IPS DF 6.9 (cell line): ENCODE measurements at regions not wholly inside any gene's neighbourhood (a gene's known extent, or its start where the extent isn't known, plus 50 kb on each side); places are given as distances from the start of the nearest gene placed in this dataset.

Source experiments
- DNase-seq: peaks from one replicate; pipeline ENCODE4 v3.0.0-alpha.2; 2013; ENCODE audit warnings: low read depth, low spot score
- H3K27ac ChIP-seq: one replicate; pipeline ENCODE4 v1.5.1; 2013; ENCODE audit warnings: low read length, control low read depth
- H3K27me3 ChIP-seq: 2 replicates; pipeline ENCODE4 v1.6.1; 2013; ENCODE audit warnings: mild to moderate bottlenecking, low read length; ENCODE audit not compliant: control insufficient read depth, insufficient read depth
- H3K36me3 ChIP-seq: 2 replicates; pipeline ENCODE4 v1.6.1; 2013; ENCODE audit warnings: low read length; ENCODE audit not compliant: control insufficient read depth, insufficient read depth
- H3K4me1 ChIP-seq: 2 replicates; pipeline ENCODE4 v1.6.1; 2013; ENCODE audit warnings: low read length; ENCODE audit not compliant: control insufficient read depth, insufficient read depth
- H3K4me3 ChIP-seq: 2 replicates; pipeline ENCODE4 v1.5.1; 2013; ENCODE audit warnings: mild to moderate bottlenecking, low read length
- H3K9me3 ChIP-seq: 2 replicates; pipeline ENCODE4 v1.6.1; 2013; ENCODE audit warnings: low read length, inconsistent platforms; ENCODE audit not compliant: control insufficient read depth, insufficient read depth
- WGBS: extraction: QIAGEN DNeasy Blood & Tissue Kit; methylation state at CpG from one replicate; pipeline ENCODE4 v1.1.7; 2013; ENCODE audit warnings: mixed read lengths, missing lambda C conversion rate; ENCODE audit not compliant: insufficient read length, insufficient coverage; 5-methylcytosine and 5-hydroxymethylcytosine counted together

DNA sequence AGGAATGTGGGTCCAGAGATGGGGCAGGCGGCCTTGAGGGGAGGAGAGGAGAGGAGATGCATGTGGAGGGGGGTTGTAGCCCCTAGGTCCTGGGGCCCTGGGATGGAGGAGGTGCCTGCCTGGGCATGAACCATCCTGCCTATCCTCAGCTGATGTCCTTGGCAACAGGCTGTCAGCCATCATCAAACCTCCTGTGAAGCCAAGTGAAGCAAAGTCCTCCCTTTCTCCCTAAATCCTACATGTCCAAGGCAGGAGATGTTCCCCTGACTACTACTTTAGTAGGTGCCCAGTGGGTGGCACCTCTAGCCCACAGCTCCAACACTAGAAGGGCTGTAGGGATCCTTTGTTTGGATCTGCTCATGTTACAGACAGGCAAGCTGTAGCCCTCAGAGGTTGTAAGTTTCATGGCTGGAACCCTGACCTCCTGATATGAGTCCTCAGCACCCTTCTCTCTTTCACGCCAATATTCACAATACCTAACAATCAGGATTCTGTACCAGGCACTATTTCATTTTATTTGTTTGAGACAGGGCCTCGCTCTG, 66.6 kb upstream of the SYPL1 start:
- Histone ChIP-seq H3K4me1 (peaks cover 2% of the 10 kb centered on the region; the same call in 1 of the 2 replicates), H3K27me3 (no peaks in the 10 kb centered on the region), H3K4me3 (no peak overlapping the region), H3K27ac (no peak overlapping the region), H3K36me3 (no peaks in the 10 kb centered on the region), H3K9me3 (no peaks in the 10 kb centered on the region)
- no CpG with 5 or more reads among the region's 3 CpGs for WGBS
- DNase-seq, result no peak

DNA sequence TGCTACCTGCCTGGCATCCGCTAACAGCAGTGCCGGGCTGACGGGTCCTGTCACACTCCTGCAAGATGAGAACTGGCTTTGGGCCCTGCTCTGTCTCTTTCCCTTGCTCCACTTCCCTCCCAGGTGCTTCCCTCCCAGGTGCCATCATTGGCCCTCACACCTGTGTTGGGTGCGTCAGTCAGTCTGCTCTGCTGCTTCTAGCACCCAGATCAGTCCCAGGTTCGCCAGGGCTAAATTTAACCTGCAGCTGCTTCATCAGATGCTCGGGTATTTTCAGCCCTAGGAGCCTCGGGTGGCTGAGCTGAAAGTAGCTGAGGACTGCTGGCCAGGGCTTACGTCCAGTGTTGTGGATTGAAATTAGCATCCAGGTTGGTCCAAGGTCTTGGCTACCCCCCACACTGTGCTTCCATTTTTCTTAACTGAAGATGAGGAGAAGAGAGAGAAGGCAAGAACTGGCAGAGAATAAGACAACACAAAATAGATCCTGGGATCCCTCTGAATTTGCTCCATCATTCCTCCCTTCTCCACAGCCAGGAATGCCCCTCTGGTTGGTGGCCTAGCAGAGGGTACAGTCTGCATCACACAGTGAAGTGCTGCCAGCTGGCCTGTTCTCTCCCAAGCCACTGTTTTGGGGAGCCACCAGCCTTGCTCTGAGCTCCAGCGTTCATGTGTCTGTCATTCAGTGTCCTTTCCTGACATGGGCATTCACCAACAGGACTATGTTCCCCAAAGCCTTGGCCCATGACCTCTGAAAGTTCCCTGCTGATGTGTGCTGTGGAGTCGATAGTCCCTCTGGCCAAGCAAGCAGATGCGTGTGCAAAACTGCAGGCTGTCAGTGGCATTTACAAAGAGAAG, 65.9 kb upstream of the SYPL1 start:
- Histone ChIP-seq H3K27ac (no peak overlapping the region), H3K4me3 (no peak overlapping the region), H3K27me3 (no peaks in the 10 kb centered on the region), H3K9me3 (no peaks in the 10 kb centered on the region), H3K36me3 (no peaks in the 10 kb centered on the region), H3K4me1 (peaks cover 2% of the 10 kb centered on the region; the same call in 1 of the 2 replicates)
- WGBS, result no CpG with 5 or more reads among the region's 11 CpGs
- no peak for DNase-seq

DNA sequence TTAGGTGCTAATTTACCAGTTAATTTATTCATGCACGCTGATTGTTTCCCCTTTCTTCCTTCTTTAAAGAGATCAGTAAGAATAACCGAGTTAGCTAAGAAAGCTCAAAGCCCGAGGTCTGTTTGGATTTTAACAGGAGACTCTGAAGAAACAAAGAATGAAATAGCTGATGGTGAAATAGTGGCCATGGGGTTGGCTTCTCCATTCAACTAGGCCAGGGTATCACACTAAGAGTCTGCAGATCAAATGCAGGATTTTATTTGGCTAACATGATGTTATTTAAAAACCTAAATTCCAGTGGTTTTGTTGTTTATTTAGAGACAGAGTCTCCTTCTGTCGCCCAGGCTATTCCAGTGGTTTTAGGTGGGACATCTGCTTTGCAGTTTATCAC, 65.2 kb upstream of the SYPL1 start:
- DNase-seq, result no peak
- WGBS, result no CpG with 5 or more reads among the region's 4 CpGs
- no peak overlapping the region for H3K27ac ChIP-seq
- H3K4me3 ChIP-seq, result no peak overlapping the region
- no peaks in the 10 kb centered on the region for H3K9me3 ChIP-seq
- no peaks in the 10 kb centered on the region for H3K27me3 ChIP-seq
- no peaks in the 10 kb centered on the region for H3K36me3 ChIP-seq
- peaks cover 2% of the 10 kb centered on the region; the same call in 1 of the 2 replicates for H3K4me1 ChIP-seq

DNA sequence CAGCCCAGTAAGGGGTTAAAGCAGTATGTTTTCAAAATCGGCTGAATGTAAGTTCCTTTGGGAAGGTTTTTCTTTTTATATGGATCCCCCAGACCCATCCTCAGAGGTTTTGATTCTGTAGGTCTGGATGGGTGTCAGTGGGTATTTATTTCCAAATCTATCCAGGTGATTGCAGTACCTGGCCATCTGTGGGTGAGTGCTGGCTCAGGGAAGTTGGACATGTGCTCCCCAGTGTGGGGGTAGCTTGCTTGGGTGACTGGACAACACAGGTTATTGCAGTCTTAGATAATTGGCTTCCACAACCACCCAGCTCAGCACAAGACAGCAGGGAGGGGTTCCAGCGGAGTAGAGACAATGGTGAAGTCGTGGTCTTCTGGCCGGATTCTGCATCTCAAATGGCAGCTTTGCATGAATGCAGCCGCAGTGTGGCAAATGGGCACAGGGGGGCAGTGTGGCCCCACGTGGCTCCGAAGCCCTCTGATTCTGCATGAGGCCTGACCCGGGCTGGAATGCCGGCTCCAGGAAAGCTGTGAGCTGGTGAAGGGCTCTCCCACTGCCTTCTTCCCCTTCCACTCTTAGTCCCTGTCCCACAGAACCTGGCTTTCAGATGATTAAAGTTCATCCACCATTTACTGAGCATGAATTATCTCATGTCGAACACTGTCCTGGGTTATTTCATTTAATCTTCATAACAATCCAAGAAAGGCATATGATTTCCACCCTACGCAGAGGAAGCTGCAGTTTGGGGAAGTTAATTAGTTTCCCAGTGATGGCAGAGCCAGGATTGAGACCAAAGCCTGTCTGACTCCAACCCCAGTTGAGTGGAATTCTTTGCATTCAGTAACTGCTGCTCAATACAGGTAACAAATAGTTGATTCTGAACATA, 64.5 kb upstream of the SYPL1 start:
- no CpG with 5 or more reads among the region's 11 CpGs for WGBS

DNA sequence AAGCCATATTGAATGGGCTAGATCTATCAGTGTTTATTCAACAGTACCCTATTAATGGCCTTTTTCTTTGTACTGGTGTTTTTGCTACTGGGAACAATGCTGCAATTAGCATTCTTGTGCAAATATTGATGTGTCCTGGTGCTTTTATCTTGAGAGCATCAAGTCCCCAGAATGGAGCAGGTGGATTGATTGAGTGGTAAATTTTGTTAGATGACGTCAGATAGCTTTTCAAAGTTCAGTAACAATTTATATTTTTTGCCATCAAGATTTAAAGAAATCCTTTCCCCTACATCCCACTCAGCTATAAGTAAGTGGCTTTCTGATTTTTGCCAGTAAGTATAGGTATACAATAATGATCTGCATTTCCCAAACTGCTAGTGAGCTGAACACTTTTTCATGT, 63.4 kb upstream of the SYPL1 start:
- peaks cover 2% of the 10 kb centered on the region; the same call in 1 of the 2 replicates for H3K4me1 ChIP-seq
- no peaks in the 10 kb centered on the region for H3K9me3 ChIP-seq
- no CpG with 5 or more reads among the region's 1 CpG for WGBS
- H3K36me3 ChIP-seq, result no peaks in the 10 kb centered on the region
- no peak overlapping the region for H3K4me3 ChIP-seq
- 0 out of 2 replicates have a peak, but pooled peaks cover 2% of the 10 kb centered on the region for H3K27me3 ChIP-seq
- DNase-seq, result no peak
- no peak overlapping the region for H3K27ac ChIP-seq

More for the DNA sequence above, 64.5 kb upstream of the SYPL1 start:
- H3K4me3 ChIP-seq, result no peak overlapping the region
- no peaks in the 10 kb centered on the region for H3K27me3 ChIP-seq
- H3K36me3 ChIP-seq, result no peaks in the 10 kb centered on the region
- H3K27ac ChIP-seq, result no peak overlapping the region
- no peaks in the 10 kb centered on the region for H3K9me3 ChIP-seq
- H3K4me1 ChIP-seq, result peaks cover 2% of the 10 kb centered on the region; the same call in 1 of the 2 replicates
- DNase-seq, result peak; percentile 89

DNA sequence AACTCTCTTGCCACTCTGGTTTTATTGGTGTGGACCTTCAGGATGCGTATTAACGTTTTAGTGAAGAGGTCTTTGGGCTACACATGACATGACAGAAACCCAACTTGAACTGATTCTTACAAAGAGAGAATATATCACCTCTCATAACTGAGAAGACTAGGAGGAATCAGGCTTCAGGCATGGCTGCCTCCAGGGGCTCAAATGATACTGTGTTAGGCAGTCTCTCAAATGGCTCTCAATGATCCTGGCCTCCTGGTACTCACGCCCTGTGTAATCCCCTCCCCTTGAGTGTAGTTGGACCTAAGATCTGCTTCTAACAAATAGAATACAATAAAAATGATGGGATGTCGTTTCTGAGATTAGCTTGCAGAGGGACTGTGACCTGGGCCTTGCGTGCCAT, 58.5 kb upstream of the SYPL1 start:
- no peak overlapping the region for H3K27ac ChIP-seq
- DNase-seq, result no peak
- H3K4me1 ChIP-seq, result no peaks in the 10 kb centered on the region
- WGBS, result no CpG with 5 or more reads among the region's 5 CpGs
- no peaks in the 10 kb centered on the region for H3K9me3 ChIP-seq
- H3K4me3 ChIP-seq, result no peak overlapping the region
- 0 out of 2 replicates have a peak, but pooled peaks cover 2% of the 10 kb centered on the region for H3K27me3 ChIP-seq
- no peaks in the 10 kb centered on the region for H3K36me3 ChIP-seq

DNA sequence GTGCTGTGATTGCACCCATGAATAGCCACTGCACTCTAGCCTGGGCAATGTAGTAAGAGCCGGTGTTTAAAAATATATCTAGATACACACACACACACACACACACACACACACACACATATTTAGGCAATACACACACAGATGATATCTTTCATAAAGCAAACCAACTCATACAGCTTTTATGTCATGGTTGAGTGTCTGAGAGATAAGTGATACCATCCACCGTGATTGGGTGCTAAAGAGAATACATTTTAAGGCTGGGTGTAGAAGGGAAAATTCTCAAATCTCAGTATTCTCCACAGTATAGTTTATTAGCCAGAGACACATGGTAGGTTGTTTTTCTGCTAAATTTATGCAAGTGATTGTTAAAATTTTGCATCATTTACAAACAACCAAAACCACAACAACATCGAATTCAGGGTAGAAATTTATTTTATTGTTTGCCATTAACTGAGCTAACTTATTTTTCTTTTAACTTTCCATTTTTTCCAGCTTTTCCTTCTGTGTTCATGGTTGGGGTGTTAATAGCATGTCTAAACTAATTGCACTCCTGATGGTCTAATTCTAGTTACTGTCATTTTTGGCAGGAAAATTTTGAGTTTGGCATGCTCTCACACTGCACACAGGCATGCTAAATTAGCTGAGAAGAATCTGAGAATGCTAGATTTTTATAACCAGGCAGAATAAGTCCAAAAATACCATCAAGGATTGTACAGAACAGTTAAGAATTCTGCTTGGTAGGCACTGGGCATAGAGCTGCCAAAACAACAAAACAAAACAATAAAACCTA, 57.9 kb upstream of the SYPL1 start:
- DNase-seq, result no peak

DNA sequence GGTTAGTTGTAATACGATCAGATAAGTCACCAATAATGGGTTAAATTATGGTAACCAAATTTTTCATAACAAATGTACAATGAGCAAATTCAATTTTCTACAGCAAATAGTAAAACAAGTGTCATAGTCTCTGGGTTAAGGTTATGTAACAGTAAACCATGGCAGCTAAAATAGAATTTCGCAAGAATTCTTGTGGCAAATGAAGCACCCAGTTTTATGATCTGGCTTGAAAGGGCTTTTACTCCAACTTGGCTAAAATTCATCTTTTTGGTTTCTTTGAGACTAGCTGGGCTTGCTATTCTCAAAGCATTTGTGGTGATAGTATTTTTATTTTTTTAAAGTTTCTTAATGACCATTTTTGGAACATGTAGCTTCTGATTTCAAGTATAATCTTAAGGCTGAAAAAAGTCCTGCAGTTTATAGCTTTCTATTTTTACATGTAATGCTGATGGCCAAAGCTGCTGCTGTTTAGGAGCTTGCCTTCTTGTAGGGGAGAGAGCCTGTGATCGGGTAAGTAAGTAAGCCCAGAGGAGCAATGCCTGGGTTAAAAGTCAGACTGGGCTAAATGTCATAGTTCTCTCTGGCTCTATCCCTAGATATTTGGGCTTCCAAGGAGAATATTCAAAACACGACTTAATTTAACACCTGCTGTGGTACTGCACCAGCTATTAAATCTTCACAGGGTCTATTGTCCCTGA, 55.5 kb upstream of the SYPL1 start:
- H3K36me3 ChIP-seq, result no peaks in the 10 kb centered on the region
- WGBS, result no CpG with 5 or more reads among the region's 4 CpGs

More for the DNA sequence above, 57.9 kb upstream of the SYPL1 start:
- H3K4me1 ChIP-seq, result no peaks in the 10 kb centered on the region
- no CpG with 5 or more reads among the region's 3 CpGs for WGBS
- no peak overlapping the region for H3K27ac ChIP-seq
- no peak overlapping the region for H3K4me3 ChIP-seq
- 0 out of 2 replicates have a peak, but pooled peaks cover 2% of the 10 kb centered on the region for H3K27me3 ChIP-seq
- no peaks in the 10 kb centered on the region for H3K36me3 ChIP-seq
- no peaks in the 10 kb centered on the region for H3K9me3 ChIP-seq

DNA sequence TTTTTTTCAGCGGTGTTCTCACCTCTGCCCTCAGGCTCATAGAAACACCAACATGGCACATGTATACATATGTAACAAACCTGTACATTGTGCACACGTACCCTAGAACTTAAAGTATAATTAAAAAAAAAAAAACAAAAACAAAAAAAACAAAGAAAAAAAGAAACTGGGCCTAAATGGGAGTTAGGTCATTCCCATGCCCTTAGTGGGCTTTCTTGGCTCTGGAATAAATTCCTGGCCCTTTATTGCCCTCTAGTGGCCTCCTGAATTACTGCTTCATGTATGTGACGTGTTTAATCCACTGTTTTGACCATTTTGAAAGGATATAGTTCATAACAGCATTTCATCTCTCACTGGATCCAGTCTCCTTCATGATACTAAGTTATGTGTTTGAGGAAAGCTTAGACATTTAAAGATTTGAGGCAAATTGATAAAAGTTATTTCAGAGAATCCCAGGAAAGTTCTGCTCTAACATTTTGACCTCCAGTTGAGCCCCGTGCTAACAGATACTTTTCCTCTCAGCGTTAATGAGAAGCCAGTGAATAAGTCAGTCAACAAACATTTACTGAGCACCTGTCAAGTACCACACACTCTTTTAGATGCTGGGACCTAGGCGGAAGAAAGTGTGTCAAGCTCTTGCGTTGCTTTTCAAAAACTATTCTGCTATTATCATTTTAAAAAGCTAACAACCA, 54.7 kb upstream of the SYPL1 start:
- Histone ChIP-seq H3K4me3 (no peak overlapping the region), H3K36me3 (no peaks in the 10 kb centered on the region), H3K9me3 (peaks cover 3% of the 10 kb centered on the region; the same call in 1 of the 2 replicates), H3K27ac (no peak overlapping the region), H3K27me3 (0 out of 2 replicates have a peak, but pooled peaks cover 2% of the 10 kb centered on the region), H3K4me1 (no peaks in the 10 kb centered on the region)
- WGBS, result no CpG with 5 or more reads among the region's 7 CpGs
- DNase-seq, result peak; percentile 47

More for the DNA sequence above, 55.5 kb upstream of the SYPL1 start:
- Histone ChIP-seq H3K27ac (no peak overlapping the region), H3K4me1 (no peaks in the 10 kb centered on the region), H3K4me3 (no peak overlapping the region), H3K9me3 (peaks cover 3% of the 10 kb centered on the region; the same call in 1 of the 2 replicates), H3K27me3 (0 out of 2 replicates have a peak, but pooled peaks cover 2% of the 10 kb centered on the region)
- no peak for DNase-seq
